Activated T-helper 2 cell treated with anti-CD3 and anti-CD28 coated beads, Interferon-gamma antibody, Interleukin-2, Interleukin-4, amounts not matched to agents 10 μg/mL and 5 μg/mL and 100 μg/mL, durations not matched to agents 14 hours and 24 hours and 36 hours (primary cell): ENCODE measurements at regions not wholly inside any gene's neighbourhood (a gene's known extent, or its start where the extent isn't known, plus 50 kb on each side); places are given as distances from the start of the nearest gene placed in this dataset.
A peak's percentile ranks its signal among the peaks of the same experiment; 100 is the strongest.
"Not testable (repeated sequence)": the region's sequence is repeated elsewhere in the genome, so short reads cannot be mapped to it uniquely, and the experiment has no call there.

ENCODE experiments used
- DNase-seq: peaks from one replicate; pipeline ENCODE4 v3.0.0; 2021; ENCODE audit warnings: low spot score
- H3K27ac Mint-ChIP-seq: one replicate; pipeline ENCODE4 v1.8.0; 2021; ENCODE audit warnings: mixed read lengths
- H3K27me3 Mint-ChIP-seq: one replicate; pipeline ENCODE4 v1.8.0; 2021; ENCODE audit warnings: low read depth, mixed read lengths
- H3K36me3 Mint-ChIP-seq: one replicate; pipeline ENCODE4 v1.8.0; 2021; ENCODE audit warnings: low read depth, mixed read lengths
- H3K4me1 Mint-ChIP-seq: one replicate; pipeline ENCODE4 v1.8.0; 2021; ENCODE audit warnings: low read depth, mixed read lengths
- H3K4me3 Mint-ChIP-seq: one replicate; pipeline ENCODE4 v1.8.0; 2021; ENCODE audit warnings: low read depth, mild to moderate bottlenecking, moderate library complexity, mixed read lengths
- H3K9me3 Mint-ChIP-seq: one replicate; pipeline ENCODE4 v1.8.0; 2021; ENCODE audit warnings: mixed read lengths
- intact Hi-C: fragments of 100-400 bp; cut with micrococcal nuclease; formaldehyde crosslinking; loops from one replicate; pipeline ENCODE4 v1.15.1; 2023

DNA sequence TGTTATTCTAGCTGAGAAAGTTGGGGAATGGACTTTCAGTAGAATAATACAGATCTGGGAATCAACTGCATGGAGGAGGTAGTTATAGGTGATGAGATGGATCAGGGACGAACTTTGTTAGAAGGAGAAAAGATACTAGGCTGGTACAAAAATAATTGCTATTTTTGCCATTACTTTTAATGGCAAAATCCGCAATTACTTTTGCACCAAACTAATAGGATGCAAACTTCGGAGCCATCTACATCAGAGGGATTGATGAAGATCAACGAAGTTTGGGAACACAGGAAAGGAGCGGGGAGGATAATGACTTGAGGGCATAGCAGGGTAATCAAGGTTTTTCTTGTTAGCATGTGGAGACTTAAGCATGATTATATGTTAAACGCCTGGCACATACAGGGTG is 111.9 kb downstream of the DEFB131A start:
- DNase-seq, intact Hi-C loops, H3K9me3 Mint-ChIP-seq, H3K4me3 Mint-ChIP-seq, H3K4me1 Mint-ChIP-seq, H3K27ac Mint-ChIP-seq, H3K36me3 Mint-ChIP-seq, H3K27me3 Mint-ChIP-seq: not testable (repeated sequence)

DNA sequence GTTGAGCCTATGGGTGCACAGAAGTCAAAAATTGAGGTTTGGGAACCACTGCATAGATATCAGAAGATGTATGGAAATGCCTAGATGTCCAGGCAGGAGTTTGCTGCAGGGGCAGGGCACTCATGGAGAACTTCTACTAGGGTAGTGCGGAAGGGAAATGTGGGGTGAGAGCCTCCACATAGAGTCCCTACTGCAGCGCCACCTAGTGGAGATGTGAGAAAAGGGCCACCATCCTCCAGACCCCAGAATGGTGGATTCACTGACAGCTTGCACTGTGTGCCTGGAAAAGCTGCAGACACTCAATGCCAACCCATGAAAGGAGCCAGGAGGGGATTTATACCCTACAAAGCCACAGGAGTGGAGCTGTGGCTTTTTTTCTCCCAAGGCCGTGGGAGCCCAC is 133.7 kb downstream of the DEFB131A start:
- H3K9me3 Mint-ChIP-seq = peaks cover 14% of the 10 kb centered on the region
- H3K27me3 Mint-ChIP-seq, H3K4me1 Mint-ChIP-seq, intact Hi-C loops, H3K27ac Mint-ChIP-seq, DNase-seq, H3K36me3 Mint-ChIP-seq, H3K4me3 Mint-ChIP-seq: not testable (repeated sequence)

DNA sequence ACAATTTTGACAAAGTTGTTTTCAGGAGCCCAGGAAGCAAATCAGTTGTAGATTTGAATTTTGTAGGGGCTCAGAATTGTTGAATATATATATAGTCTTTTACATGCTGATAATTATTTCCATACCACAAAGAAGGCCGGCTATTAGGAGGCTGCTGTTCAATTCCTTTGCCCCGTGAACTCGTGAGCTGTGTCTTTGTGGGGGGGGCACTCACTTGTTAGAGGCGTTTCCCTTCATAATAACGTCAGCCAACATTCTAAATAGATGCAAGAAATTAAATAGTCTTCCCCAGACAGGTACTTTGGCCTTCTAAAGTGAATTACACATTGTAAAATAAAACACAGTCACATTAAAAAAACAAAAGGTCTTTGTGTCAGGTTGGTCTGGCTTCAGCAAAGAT is 138.7 kb downstream of the DEFB131A start:
- H3K9me3 Mint-ChIP-seq = peaks cover 14% of the 10 kb centered on the region
- H3K27me3 Mint-ChIP-seq, H3K4me3 Mint-ChIP-seq, intact Hi-C loops, H3K4me1 Mint-ChIP-seq, H3K27ac Mint-ChIP-seq, H3K36me3 Mint-ChIP-seq, DNase-seq: not testable (repeated sequence)

DNA sequence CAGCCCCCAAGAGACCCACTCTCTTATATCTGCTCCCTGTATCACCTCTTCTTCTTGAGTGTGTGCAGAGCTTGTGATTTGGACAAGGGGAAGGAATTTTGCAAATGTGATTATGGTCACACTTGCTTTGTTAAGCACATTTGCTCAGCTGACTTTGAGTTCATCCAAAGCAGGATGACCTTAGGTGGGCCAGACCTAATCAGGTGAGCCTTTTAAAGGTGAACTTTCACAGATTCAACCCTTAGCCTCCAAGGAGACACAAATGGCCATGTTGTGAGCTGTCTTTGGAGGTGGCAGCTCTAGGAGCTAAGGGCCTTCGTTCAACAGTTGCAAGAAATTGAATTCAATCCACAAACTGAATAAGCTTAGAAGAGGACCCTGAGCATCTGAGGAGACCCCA is 147.8 kb downstream of the DEFB131A start:
- Mint-ChIP-seq H3K4me1 (no peaks in the 10 kb centered on the region), H3K27ac (no peak overlapping the region), H3K9me3 (no peaks in the 10 kb centered on the region), H3K4me3 (no peak overlapping the region), H3K27me3 (no peaks in the 10 kb centered on the region), H3K36me3 (no peaks in the 10 kb centered on the region)
- no peak for DNase-seq
- intact Hi-C loops = no loop called here

DNA sequence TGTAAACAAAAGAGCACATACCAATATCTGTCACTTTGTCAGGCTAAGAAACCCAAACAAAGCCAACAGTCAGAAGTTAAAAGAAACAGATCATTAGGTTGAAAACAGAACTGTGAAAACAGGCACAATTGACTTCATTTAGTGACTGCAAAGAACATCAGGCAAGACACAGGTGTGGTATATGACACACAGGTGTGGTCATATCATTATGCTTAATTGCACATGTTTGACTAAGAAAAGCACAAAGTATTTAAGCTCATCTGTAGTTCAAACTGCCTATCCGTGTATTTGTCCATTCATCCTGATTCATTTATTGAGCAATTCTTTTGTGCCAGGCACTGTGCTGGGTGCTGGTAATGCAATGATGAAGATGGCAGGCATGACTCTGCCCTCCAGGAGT is 150.7 kb downstream of the DEFB131A start:
- Mint-ChIP-seq H3K4me1 (no peaks in the 10 kb centered on the region), H3K36me3 (no peaks in the 10 kb centered on the region), H3K27me3 (no peaks in the 10 kb centered on the region), H3K9me3 (no peaks in the 10 kb centered on the region), H3K27ac (no peak overlapping the region), H3K4me3 (no peak overlapping the region)
- DNase-seq = no peak
- intact Hi-C loops = no loop called here

DNA sequence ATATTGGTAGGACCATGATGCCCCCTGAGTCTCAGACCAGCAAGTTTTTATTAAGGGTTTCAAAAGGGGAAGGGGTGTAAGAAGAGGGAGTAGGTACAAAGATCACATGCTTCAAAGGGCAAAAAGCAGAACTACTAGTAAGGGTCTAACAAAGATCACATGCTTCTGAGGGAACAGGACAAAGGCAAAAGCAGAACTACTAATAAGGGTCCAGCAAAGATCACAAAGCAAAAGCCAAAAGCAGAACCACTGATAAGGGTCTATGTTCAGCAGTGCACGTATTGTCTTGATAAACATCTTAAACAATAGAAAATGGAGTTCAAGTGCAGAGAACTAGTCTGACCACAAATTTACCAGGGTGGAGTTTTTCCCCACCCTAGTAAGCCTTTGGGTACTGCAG is 151.3 kb downstream of the DEFB131A start:
- H3K4me3 Mint-ChIP-seq, H3K36me3 Mint-ChIP-seq, DNase-seq, H3K27ac Mint-ChIP-seq, H3K9me3 Mint-ChIP-seq, H3K27me3 Mint-ChIP-seq, intact Hi-C loops, H3K4me1 Mint-ChIP-seq: not testable (repeated sequence)

DNA sequence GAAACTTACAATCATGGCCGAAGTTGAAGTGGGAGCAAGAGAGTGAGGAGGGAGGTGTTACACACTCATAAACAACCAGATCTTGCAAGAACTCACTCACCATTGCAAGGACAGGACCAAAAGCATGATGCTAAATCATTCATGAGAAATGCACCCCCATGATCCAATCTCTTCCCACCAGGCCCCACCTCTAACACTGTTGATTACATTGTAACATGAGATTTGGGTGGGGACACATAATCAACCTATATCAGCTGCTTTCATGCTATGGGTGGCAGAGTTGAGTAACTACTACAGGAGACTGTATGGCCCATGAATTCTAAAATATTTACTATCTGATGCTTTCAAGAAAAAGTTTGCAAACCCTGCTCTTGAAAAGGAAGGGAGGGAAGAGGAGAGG is 155.1 kb downstream of the DEFB131A start:
- H3K27ac Mint-ChIP-seq = no peak overlapping the region
- H3K9me3 Mint-ChIP-seq = no peaks in the 10 kb centered on the region
- DNase-seq = no peak
- no peaks in the 10 kb centered on the region for H3K36me3 Mint-ChIP-seq
- H3K27me3 Mint-ChIP-seq = no peaks in the 10 kb centered on the region
- H3K4me3 Mint-ChIP-seq = no peak overlapping the region
- intact Hi-C loops = no loop called here
- H3K4me1 Mint-ChIP-seq = peaks cover 26% of the 10 kb centered on the region

DNA sequence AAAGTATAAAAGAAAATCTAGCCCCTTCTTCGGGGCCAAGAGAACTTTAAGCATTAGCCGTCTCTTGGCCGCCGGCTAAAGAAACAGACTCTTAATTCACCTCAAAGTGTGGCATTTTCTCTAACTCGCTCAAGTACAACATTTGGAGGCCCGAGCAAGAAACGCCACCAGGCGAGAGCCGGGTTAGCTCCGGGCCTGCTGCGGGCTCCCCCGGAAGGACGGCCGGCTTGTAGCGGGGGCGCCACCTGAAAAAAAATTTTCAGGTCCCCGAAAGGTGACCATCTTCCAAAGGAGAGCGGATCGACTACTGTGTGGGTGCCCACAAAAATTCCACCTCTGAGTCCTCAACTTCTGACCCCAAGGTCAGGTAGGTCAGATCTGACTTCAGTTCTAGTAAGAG is 156.0 kb downstream of the DEFB131A start:
- Mint-ChIP-seq H3K4me1 (peaks cover 36% of the 10 kb centered on the region), H3K4me3 (no peak overlapping the region), H3K9me3 (no peaks in the 10 kb centered on the region), H3K27ac (no peak overlapping the region), H3K36me3 (no peaks in the 10 kb centered on the region), H3K27me3 (no peaks in the 10 kb centered on the region)
- intact Hi-C loops = loop anchor here (5.0 to 10.0 kb wide), 2 partner anchors 582 to 1135 kb away; no protein-coding TSS in a partner anchor
- no peak for DNase-seq

DNA sequence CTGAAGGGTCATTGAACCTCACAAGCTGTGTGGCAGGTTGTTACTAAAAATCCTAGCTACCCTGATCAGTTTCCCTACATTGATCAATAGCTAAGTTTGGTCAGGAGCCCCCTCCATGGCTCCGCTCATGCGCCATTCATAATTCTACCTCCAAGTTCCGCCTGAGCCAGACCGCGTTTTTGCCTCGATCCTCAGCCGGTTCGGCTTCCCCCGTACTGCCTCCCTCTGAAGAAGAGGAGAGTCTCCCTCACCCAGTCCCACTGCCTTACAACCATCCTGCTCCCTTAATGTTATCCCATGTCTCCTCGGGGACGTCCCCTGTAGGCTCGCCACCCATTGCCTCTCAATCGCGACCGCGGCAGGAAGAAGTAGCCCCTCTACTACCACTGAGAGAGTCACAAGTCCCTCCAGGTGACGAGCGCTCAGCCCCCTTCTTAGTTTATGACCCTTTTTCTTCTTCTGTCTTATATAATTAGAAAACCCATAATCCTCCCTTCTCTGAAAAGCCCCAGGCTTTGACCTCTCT is 158.2 kb downstream of the DEFB131A start:
- Mint-ChIP-seq H3K27ac (no peak overlapping the region), H3K4me3 (no peak overlapping the region), H3K9me3 (no peaks in the 10 kb centered on the region), H3K4me1 (peaks cover 46% of the 10 kb centered on the region), H3K36me3 (no peaks in the 10 kb centered on the region), H3K27me3 (no peaks in the 10 kb centered on the region)
- DNase-seq = no peak
- intact Hi-C loops = loop anchor here (5.0 to 10.0 kb wide), 2 partner anchors 580 to 1132 kb away; no protein-coding TSS in a partner anchor

DNA sequence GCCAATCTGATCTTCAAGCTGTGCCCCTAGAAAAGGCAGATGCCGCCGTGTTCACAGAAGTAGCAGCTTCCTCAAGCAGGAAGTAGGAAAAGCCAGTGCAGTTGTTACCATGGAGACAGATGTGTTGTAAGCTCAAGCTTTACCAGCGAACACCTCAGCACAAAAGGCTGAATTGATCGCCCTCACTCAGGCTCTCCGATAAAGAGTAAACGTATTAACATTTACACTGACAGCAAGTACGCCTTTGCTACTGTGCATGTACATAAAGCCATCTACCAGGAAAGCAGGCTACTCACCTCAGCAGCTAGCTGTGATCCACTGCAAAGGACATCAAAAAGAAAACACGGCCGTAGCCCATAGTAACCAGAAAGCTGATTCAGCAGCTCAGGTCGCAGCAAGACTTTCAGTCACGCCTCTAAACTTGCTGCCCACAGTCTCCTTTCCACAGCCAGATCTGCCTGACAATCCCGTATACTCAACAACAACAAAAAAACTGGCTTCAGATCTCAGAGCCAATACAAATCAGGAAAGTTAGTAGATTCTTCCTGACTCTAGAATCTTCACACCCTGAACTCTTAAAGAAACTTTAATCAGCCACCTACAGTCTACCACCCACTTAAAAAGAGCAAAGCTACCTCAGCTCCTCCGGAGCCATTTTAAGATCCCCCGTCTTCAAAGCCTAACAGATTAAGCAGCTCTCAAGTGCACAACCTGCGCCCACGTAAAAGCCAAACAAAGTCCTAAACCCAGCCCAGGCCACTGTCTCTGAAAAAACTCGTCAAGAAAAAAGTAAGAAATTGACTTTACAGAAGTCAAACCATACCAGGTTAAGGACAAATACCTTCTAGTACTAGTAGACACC is 160.0 kb downstream of the DEFB131A start:
- H3K27me3 Mint-ChIP-seq, H3K9me3 Mint-ChIP-seq, H3K36me3 Mint-ChIP-seq: not testable (repeated sequence)
- Mint-ChIP-seq H3K4me1 (peaks cover 53% of the 10 kb centered on the region), H3K4me3 (peak overlapping the region; percentile 81), H3K27ac (peak overlapping the region; percentile 97)
- peak; percentile 46 for DNase-seq
- intact Hi-C loops = loop anchor here (5.0 to 10.0 kb wide), 2 partner anchors 578 to 1131 kb away; no protein-coding TSS in a partner anchor

DNA sequence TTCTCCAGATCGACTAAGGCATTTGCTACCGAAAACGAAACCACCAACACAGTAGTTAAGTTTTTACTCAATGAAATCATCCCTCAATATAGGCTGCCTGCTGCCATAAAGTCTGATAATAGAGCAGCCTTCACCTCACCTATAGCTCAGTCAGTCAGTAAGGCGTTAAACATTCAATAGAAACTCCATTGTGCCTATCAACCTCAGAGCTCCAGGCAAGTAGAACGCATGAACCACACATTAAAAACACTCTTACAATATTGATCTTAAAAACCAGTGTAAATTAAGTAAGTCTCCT is 160.6 kb downstream of the DEFB131A start:
- Mint-ChIP-seq H3K27ac (peak overlapping the region; percentile 97), H3K4me3 (peak overlapping the region; percentile 81), H3K4me1 (peaks cover 53% of the 10 kb centered on the region)
- H3K27me3 Mint-ChIP-seq, H3K9me3 Mint-ChIP-seq, DNase-seq, H3K36me3 Mint-ChIP-seq: not testable (repeated sequence)
- intact Hi-C loops = loop anchor here (5.0 to 10.0 kb wide), 2 partner anchors 577 to 1130 kb away; no protein-coding TSS in a partner anchor

DNA sequence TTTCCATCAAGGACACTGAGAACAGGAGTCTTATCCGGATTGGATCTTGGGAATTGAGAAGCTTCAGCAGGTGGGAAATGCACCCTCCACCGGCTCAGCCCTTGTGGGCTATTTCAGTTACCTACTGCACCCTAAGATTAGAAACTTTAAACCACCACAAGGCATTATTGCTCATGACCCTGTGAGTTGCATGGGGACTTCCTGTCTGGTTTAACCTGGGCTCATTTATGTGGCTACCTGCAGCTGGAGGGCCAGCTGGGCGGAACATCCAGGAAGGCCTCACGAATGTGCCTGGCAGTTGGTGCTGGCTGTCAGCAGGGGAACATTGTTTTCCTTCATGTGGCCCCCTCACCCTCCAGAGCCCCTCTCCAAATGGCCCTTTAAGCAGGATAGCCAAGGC is 164.1 kb downstream of the DEFB131A start:
- no peak for DNase-seq
- no peaks in the 10 kb centered on the region for H3K27me3 Mint-ChIP-seq
- peaks cover 41% of the 10 kb centered on the region for H3K4me1 Mint-ChIP-seq
- H3K9me3 Mint-ChIP-seq = no peaks in the 10 kb centered on the region
- no peaks in the 10 kb centered on the region for H3K36me3 Mint-ChIP-seq
- no peak overlapping the region for H3K4me3 Mint-ChIP-seq
- intact Hi-C loops = loop anchor here (10.0 kb wide), 1 partner anchor 1127 kb away; no protein-coding TSS in a partner anchor
- H3K27ac Mint-ChIP-seq = no peak overlapping the region

DNA sequence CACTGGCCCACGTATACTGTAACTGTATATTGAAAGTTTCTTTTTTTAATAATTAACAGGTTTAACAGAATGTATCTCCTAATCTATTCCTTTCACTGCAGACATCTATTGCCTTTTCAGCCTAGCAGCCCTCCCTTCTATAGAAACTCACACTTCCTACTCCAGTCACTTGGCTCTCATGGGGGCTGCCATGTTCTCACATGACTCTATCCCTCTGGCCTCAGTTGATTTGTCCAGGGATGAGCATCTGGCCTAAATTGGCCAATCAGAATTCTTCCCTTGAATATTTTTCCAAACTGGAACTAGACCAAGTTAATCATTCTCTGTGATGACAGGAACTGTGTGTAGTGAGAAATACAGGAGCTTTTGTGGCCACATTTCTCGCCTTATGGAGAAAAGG is 166.1 kb downstream of the DEFB131A start:
- DNase-seq, H3K9me3 Mint-ChIP-seq, H3K36me3 Mint-ChIP-seq, intact Hi-C loops, H3K4me3 Mint-ChIP-seq, H3K27ac Mint-ChIP-seq, H3K27me3 Mint-ChIP-seq: not testable (repeated sequence)
- peaks cover 22% of the 10 kb centered on the region for H3K4me1 Mint-ChIP-seq
